B cell (primary cell): ENCODE measurements at regions not wholly inside any gene's neighbourhood (a gene's known extent, or its start where the extent isn't known, plus 50 kb on each side); places are given as distances from the start of the nearest gene placed in this dataset.

Experiments used
- ATAC-seq: fragments of 200-7000 bp; cut with Tn5 transposase; one replicate; pipeline ENCODE4 v1.10.0; 2021; ENCODE audit warnings: low read depth, mild to moderate bottlenecking, moderate number of reproducible peaks, moderate library complexity
- CTCF ChIA-PET: fragments of 350-600 bp; sonication (Branson Sonifier 250); formaldehyde crosslinking; loops from one replicate; lab custom pipeline; 2021; ENCODE audit warnings: antibody characterized with exemption, inconsistent platforms; lab: Charles Lee
- POLR2A ChIA-PET: fragments of 350-600 bp; sonication (Branson Sonifier 250); formaldehyde crosslinking; loops from one replicate; lab custom pipeline; 2021; ENCODE audit warnings: antibody characterized with exemption; lab: Charles Lee
- DNase-seq: peaks from one replicate; pipeline ENCODE4 v3.0.0; 2013
- H2AFZ ChIP-seq: 2 replicates; pipeline ENCODE4 v1.6.1; 2012; ENCODE audit warnings: mild to moderate bottlenecking, low read depth, low read length; ENCODE audit not compliant: insufficient read depth, poor library complexity, severe bottlenecking
- H3K27ac ChIP-seq, 2 donors: 1 replicate in 1 of 2; 2 replicates in 1 of 2; pipeline ENCODE4 v1.5.1; 2012 to 2013; ENCODE audit warnings: low read length in 2 of 2, mild to moderate bottlenecking in 2 of 2, moderate library complexity in 1 of 2
- H3K27me3 ChIP-seq, 4 experiments: fragments of 200-600 bp in 1 of 4; sonication (generic) in 1 of 4; replicated peaks in 1 of 4; 1 replicate in 2 of 4; 2 replicates in 2 of 4; pipeline versions ENCODE4 v1.6.1 to v1.7.0; 2013 to 2016; ENCODE audit warnings: low read length in 3 of 4, mild to moderate bottlenecking in 2 of 4, mixed read lengths in 1 of 4, moderate library complexity in 1 of 4; ENCODE audit not compliant: insufficient read depth in 4 of 4, control insufficient read depth in 3 of 4; ENCODE audit errors: control extremely low read depth in 1 of 4
- H3K36me3 ChIP-seq, 2 experiments: replicated peaks in 1 of 2; 1 replicate in 1 of 2; 2 replicates in 1 of 2; pipeline versions ENCODE4 v1.6.1 to v1.7.1; 2013; ENCODE audit warnings: low read length in 1 of 2; ENCODE audit not compliant: insufficient read depth in 2 of 2, control insufficient read depth in 1 of 2; ENCODE audit errors: control extremely low read depth in 1 of 2, extremely low read depth in 1 of 2
- H3K4me1 ChIP-seq, 2 donors: fragments of 200-600 bp in 1 of 2; sonication (generic) in 1 of 2; 1 replicate in 1 of 2; 2 replicates in 1 of 2; pipeline versions ENCODE4 v1.5.1 to v1.6.1; 2013 to 2017; ENCODE audit warnings: low read length in 2 of 2; ENCODE audit not compliant: control insufficient read depth in 2 of 2, insufficient read depth in 2 of 2
- H3K4me2 ChIP-seq: replicated peaks from 2 replicates; pipeline ENCODE3; 2012; ENCODE audit warnings: mild to moderate bottlenecking, low read depth, low read length; ENCODE audit not compliant: poor library complexity, severe bottlenecking
- H3K4me3 ChIP-seq, 5 experiments: fragments of 200-600 bp in 1 of 5; sonication (generic) in 1 of 5; 1 replicate in 3 of 5; 2 replicates in 2 of 5; pipeline versions ENCODE4 v1.5.1 to v1.7.0; 2011 to 2016; ENCODE audit warnings: low read length in 4 of 5, mild to moderate bottlenecking in 4 of 5, low read depth in 2 of 5, control low read depth in 1 of 5, moderate library complexity in 1 of 5; ENCODE audit not compliant: insufficient read depth in 1 of 5; ENCODE audit errors: control extremely low read depth in 1 of 5, extremely low read depth in 1 of 5
- H3K79me2 ChIP-seq: fragments of 200-600 bp; sonication (generic); one replicate; pipeline ENCODE4 v1.6.0; 2016; ENCODE audit warnings: low read length; ENCODE audit not compliant: control insufficient read depth, insufficient read depth
- H3K9ac ChIP-seq: fragments of 200-600 bp; sonication (generic); 2 replicates; pipeline ENCODE4 v1.6.1; 2017; ENCODE audit warnings: mild to moderate bottlenecking, low read length, moderate library complexity
- H3K9me3 ChIP-seq, 3 donors: one replicate each; pipeline versions ENCODE4 v1.6.1 to v1.7.1; 2013; ENCODE audit warnings: low read length in 2 of 3; ENCODE audit not compliant: control insufficient read depth in 2 of 3, insufficient read depth in 1 of 3; ENCODE audit errors: control extremely low read depth in 1 of 3
- H4K20me1 ChIP-seq: 2 replicates; pipeline ENCODE4 v1.6.0; 2012; ENCODE audit warnings: mild to moderate bottlenecking, low read length; ENCODE audit not compliant: insufficient read depth, control insufficient read depth, poor library complexity, severe bottlenecking
- H3K27ac Mint-ChIP-seq: one replicate; pipeline ENCODE4 v1.8.0; 2021; ENCODE audit warnings: mixed read lengths
- H3K27me3 Mint-ChIP-seq: one replicate; pipeline ENCODE4 v1.8.0; 2021; ENCODE audit warnings: mixed read lengths
- H3K4me1 Mint-ChIP-seq: one replicate; pipeline ENCODE4 v1.8.0; 2021; ENCODE audit warnings: mixed read lengths
- H3K4me3 Mint-ChIP-seq: one replicate; pipeline ENCODE4 v1.8.0; 2021; ENCODE audit warnings: mixed read lengths
- H3K9me3 Mint-ChIP-seq: one replicate; pipeline ENCODE4 v1.8.0; 2022; ENCODE audit warnings: mixed read lengths; ENCODE audit not compliant: insufficient read depth
- EZH2 ChIP-seq: IDR thresholded peaks from 2 replicates; pipeline ENCODE4 v1.6.1; 2012; ENCODE audit warnings: borderline replicate concordance, low read depth, mild to moderate bottlenecking, moderate library complexity, low read length; ENCODE audit not compliant: insufficient read depth, poor library complexity, severe bottlenecking
- WGBS: methylation state at CpG from one replicate; pipeline ENCODE4 v1.1.5; 2013; ENCODE audit warnings: missing lambda C conversion rate; ENCODE audit not compliant: insufficient coverage; 5-methylcytosine and 5-hydroxymethylcytosine counted together
- intact Hi-C: fragments of 100-400 bp; cut with micrococcal nuclease; formaldehyde crosslinking; loops from one replicate; pipeline ENCODE4 v1.10.0; 2022
- TF ChIP-seq, protein P1 (sequence below): fragments of 200-600 bp; IDR thresholded peaks from one replicate; pipeline ENCODE4 v1.8.0; 2022; ENCODE audit warnings: antibody characterized with exemption, mild to moderate bottlenecking

DNA sequence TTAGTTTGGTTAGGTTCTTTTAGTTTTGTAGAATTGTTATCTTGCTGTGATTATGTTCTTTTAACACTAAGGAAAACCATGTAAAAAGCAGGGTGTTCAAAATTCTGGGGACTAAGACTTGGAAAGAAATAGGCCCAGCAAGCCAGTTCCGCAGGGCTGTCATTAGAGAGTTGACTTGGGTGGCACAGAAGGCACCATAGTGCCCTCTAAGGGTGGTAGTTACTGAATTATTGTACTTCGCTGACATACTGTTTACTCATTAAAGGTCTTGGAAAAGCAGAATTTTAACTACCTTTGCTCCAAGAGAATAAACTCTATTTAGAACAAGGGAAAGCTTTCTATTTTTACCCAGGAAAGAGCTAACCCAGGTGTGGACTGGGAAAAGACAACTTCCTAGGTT, 86.5 kb downstream of the OTUD1 start:
- no peak overlapping the region for H3K4me3 ChIP-seq
- H3K36me3 ChIP-seq = no peaks in the 10 kb centered on the region
- POLR2A ChIA-PET = no interaction called here
- H3K4me1 Mint-ChIP-seq = peaks cover 33% of the 10 kb centered on the region
- no peak overlapping the region for H3K9ac ChIP-seq
- TF ChIP-seq EZH2 = no peak
- TF ChIP-seq, protein P1, sequence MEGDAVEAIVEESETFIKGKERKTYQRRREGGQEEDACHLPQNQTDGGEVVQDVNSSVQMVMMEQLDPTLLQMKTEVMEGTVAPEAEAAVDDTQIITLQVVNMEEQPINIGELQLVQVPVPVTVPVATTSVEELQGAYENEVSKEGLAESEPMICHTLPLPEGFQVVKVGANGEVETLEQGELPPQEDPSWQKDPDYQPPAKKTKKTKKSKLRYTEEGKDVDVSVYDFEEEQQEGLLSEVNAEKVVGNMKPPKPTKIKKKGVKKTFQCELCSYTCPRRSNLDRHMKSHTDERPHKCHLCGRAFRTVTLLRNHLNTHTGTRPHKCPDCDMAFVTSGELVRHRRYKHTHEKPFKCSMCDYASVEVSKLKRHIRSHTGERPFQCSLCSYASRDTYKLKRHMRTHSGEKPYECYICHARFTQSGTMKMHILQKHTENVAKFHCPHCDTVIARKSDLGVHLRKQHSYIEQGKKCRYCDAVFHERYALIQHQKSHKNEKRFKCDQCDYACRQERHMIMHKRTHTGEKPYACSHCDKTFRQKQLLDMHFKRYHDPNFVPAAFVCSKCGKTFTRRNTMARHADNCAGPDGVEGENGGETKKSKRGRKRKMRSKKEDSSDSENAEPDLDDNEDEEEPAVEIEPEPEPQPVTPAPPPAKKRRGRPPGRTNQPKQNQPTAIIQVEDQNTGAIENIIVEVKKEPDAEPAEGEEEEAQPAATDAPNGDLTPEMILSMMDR = peak; percentile 72
- H4K20me1 ChIP-seq = no peaks in the 10 kb centered on the region
- no peaks in the 10 kb centered on the region for H3K9me3 Mint-ChIP-seq
- CTCF ChIA-PET = interaction anchor here (0.7 to 14.8 kb wide), 15 partner anchors 9 to 367 kb away, joined by 3 to 450 read pairs (median 4); no protein-coding TSS in a partner anchor
- intact Hi-C loops = loop anchor here (1.0 to 5.0 kb wide), 2 partner anchors 177 to 211 kb away; no protein-coding TSS in a partner anchor
- ATAC-seq = peak; percentile 68
- DNase-seq = peak; percentile 65
- H3K27ac Mint-ChIP-seq = no peak overlapping the region
- H3K79me2 ChIP-seq = no peaks in the 10 kb centered on the region
- H3K27ac ChIP-seq = no peak overlapping the region
- no peak overlapping the region for H3K4me2 ChIP-seq
- H2AFZ ChIP-seq = no peak overlapping the region
- H3K27me3 ChIP-seq = no peaks in the 10 kb centered on the region
- H3K4me1 ChIP-seq = peaks cover 17 to 19% of the 10 kb centered on the region in 2 donors
- H3K4me3 Mint-ChIP-seq = no peak overlapping the region
- no peaks in the 10 kb centered on the region for H3K9me3 ChIP-seq
- 40% methylated on average over 1 of the region's 2 CpGs for WGBS
- peaks cover 6% of the 10 kb centered on the region for H3K27me3 Mint-ChIP-seq

DNA sequence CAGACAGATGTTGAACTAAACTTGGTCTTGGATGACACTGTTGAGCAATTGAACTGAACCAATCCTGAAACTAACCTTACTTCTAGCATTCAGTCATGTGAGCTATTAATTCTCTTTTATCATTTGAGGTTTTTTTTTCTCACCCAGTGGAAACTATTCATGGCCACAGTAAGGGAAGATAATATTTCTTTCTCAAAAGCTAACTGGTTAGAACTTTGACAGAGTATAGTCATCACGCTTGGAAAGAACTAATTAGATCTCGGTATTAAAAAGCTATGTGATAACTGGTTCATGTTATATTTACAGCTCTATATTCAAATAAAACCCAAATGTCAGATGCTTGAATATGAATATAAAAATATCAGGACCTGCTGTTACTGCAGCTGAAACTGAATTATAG, 89.5 kb downstream of the OTUD1 start:
- TF ChIP-seq, protein P1 = no peak
- TF ChIP-seq EZH2 = no peak
- no peak for DNase-seq
- Histone ChIP-seq H4K20me1 (no peaks in the 10 kb centered on the region), H3K27me3 (peaks cover 0 to 3% (median 0%) of the 10 kb centered on the region in 4 experiments), H3K4me1 (no peaks in the 10 kb centered on the region), H2AFZ (no peak overlapping the region), H3K4me3 (no peak overlapping the region), H3K9me3 (no peaks in the 10 kb centered on the region), H3K79me2 (no peaks in the 10 kb centered on the region), H3K9ac (no peak overlapping the region), H3K27ac (no peak overlapping the region), H3K4me2 (no peak overlapping the region), H3K36me3 (no peaks in the 10 kb centered on the region)
- Mint-ChIP-seq H3K4me1 (peaks cover 8% of the 10 kb centered on the region), H3K27me3 (peaks cover 17% of the 10 kb centered on the region), H3K4me3 (no peak overlapping the region), H3K27ac (no peak overlapping the region), H3K9me3 (no peaks in the 10 kb centered on the region)
- POLR2A ChIA-PET = interaction anchor here (0.5 kb wide), 1 partner anchor 79 kb away, joined by 5 read pairs; no protein-coding TSS in a partner anchor
- no CpG with 5 or more reads among the region's 2 CpGs for WGBS
- ATAC-seq = no peak
- CTCF ChIA-PET = interaction anchor here (1.2 to 14.8 kb wide), 7 partner anchors 10 to 370 kb away, joined by 3 to 450 read pairs (median 12); no protein-coding TSS in a partner anchor
- intact Hi-C loops = loop anchor here (5.0 kb wide), 1 partner anchor 174 kb away; no protein-coding TSS in a partner anchor
